PC-3 (cell line): ENCODE measurements at regions not wholly inside any gene's neighbourhood (a gene's known extent, or its start where the extent isn't known, plus 50 kb on each side); places are given as distances from the start of the nearest gene placed in this dataset.

ENCODE experiments used
- ATAC-seq: fragments of 200-7000 bp; cut with Tn5 transposase; 2 replicates; pipeline ENCODE4 v1.9.1; 2020; ENCODE audit warnings: mild to moderate bottlenecking, moderate library complexity
- BruUV-seq: library from RNA; stranded (reverse); fragments of 400-500 nt; replicated peaks from 2 replicates; lab custom pipeline; 2021; lab: Mats Ljungman, UMichigan
- CTCF ChIA-PET: fragments of 300-600 bp; sonication (Branson Sonifier 250); formaldehyde crosslinking; loops from one replicate; lab custom pipeline; 2022; ENCODE audit warnings: antibody characterized with exemption; lab: Charles Lee
- POLR2A ChIA-PET: fragments of 300-600 bp; sonication (Branson Sonifier 250); formaldehyde crosslinking; loops from one replicate; lab custom pipeline; 2022; ENCODE audit warnings: antibody characterized with exemption; ENCODE audit not compliant: unreplicated experiment; lab: Charles Lee
- DNase-seq: peaks from one replicate; pipeline ENCODE4 v3.0.0-alpha.2; 2015
- H2AFZ ChIP-seq: fragments of 300-600 bp; sonication (generic); 2 replicates; pipeline ENCODE4 v1.6.0; 2016; ENCODE audit warnings: antibody characterized with exemption, low read length
- H3F3A ChIP-seq: fragments of 300-600 bp; sonication (generic); one replicate; pipeline ENCODE4 v1.6.0; 2017; ENCODE audit warnings: antibody characterized with exemption, low read length, control low read depth, mild to moderate bottlenecking; ENCODE audit not compliant: unreplicated experiment
- H3K27ac ChIP-seq: fragments of 300-600 bp; sonication (generic); 2 replicates; pipeline ENCODE4 v1.5.1; 2016; ENCODE audit warnings: mild to moderate bottlenecking, low read length
- H3K27me3 ChIP-seq: fragments of 300-600 bp; sonication (generic); 2 replicates; pipeline ENCODE4 v1.6.1; 2016; ENCODE audit warnings: low read length, mixed read lengths
- H3K36me3 ChIP-seq: fragments of 300-600 bp; sonication (generic); 2 replicates; pipeline ENCODE4 v1.6.1; 2016; ENCODE audit warnings: low read depth, mixed run types, low read length, mixed read lengths
- H3K4me1 ChIP-seq: fragments of 300-600 bp; sonication (generic); 2 replicates; pipeline ENCODE4 v1.5.1; 2016; ENCODE audit warnings: low read length; ENCODE audit not compliant: insufficient read depth
- H3K4me2 ChIP-seq: fragments of 300-600 bp; sonication (generic); 2 replicates; pipeline ENCODE4 v1.6.0; 2016; ENCODE audit warnings: low read length
- H3K4me3 ChIP-seq: fragments of 300-600 bp; sonication (generic); 2 replicates; pipeline ENCODE4 v1.5.1; 2016; ENCODE audit warnings: mild to moderate bottlenecking, low read length, mixed read lengths
- H3K79me2 ChIP-seq: fragments of 300-600 bp; sonication (generic); 2 replicates; pipeline ENCODE4 v1.6.1; 2017; ENCODE audit warnings: low read length, mixed read lengths
- H3K9ac ChIP-seq: fragments of 300-600 bp; sonication (generic); 2 replicates; pipeline ENCODE4 v1.6.0; 2016; ENCODE audit warnings: mild to moderate bottlenecking, low read length
- H3K9me2 ChIP-seq: fragments of 300-600 bp; sonication (generic); replicated peaks from 2 replicates; pipeline ENCODE4 v1.6.1; 2016; ENCODE audit warnings: mixed run types, low read length, mixed read lengths
- H3K9me3 ChIP-seq: fragments of 300-600 bp; sonication (generic); 2 replicates; pipeline ENCODE4 v1.6.1; 2016; ENCODE audit warnings: low read length, mixed read lengths
- H4K20me1 ChIP-seq: fragments of 300-600 bp; sonication (generic); 2 replicates; pipeline ENCODE4 v1.6.1; 2016; ENCODE audit warnings: low read length, mixed read lengths
- EZH2 ChIP-seq: fragments of 300-600 bp; sonication (generic); IDR thresholded peaks from one replicate; pipeline ENCODE4 v1.6.1; 2017; ENCODE audit warnings: antibody characterized with exemption, mild to moderate bottlenecking, low read length; ENCODE audit not compliant: unreplicated experiment
- EZH2phosphoT487 ChIP-seq: fragments of 300-600 bp; sonication (generic); IDR thresholded peaks from 2 replicates; pipeline ENCODE4 v1.6.1; 2018; ENCODE audit warnings: mild to moderate bottlenecking, antibody characterized with exemption, low read length, borderline replicate concordance
- intact Hi-C: fragments of 100-400 bp; cut with micrococcal nuclease; formaldehyde crosslinking; loops from 2 replicates; pipeline ENCODE4 v1.9.0; 2023
- TF ChIP-seq, protein P1 (sequence below): fragments of 300-600 bp; sonication (generic); conservative IDR thresholded peaks from 2 replicates; pipeline ENCODE4 v1.5.1; 2017; ENCODE audit warnings: antibody characterized with exemption, low read depth, mild to moderate bottlenecking, low read length

GRCh38 chr5:27706832-27707231, 668.4 kb upstream of the CDH9 start:
- Histone ChIP-seq H4K20me1 (no peaks in the 10 kb centered on the region), H3K9ac (no peak overlapping the region), H3K9me3 (no peaks in the 10 kb centered on the region), H3K9me2 (no peaks in the 10 kb centered on the region), H3K4me3 (no peak overlapping the region), H3K36me3 (no peaks in the 10 kb centered on the region), H3F3A (no peaks in the 10 kb centered on the region), H3K4me2 (no peak overlapping the region), H2AFZ (no peak overlapping the region), H3K79me2 (no peaks in the 10 kb centered on the region), H3K4me1 (peaks cover 22% of the 10 kb centered on the region; the same call in 1 of the 2 replicates), H3K27ac (no peak overlapping the region), H3K27me3 (no peaks in the 10 kb centered on the region)
- ATAC-seq (peak; percentile 77), DNase-seq (peak; percentile 64)
- ChIA-PET CTCF (no interaction called here), POLR2A (no interaction called here)
- intact Hi-C loops, result no loop called here
- no TSS peak for BruUV-seq
- TF ChIP-seq EZH2, result no peak
- TF ChIP-seq EZH2phosphoT487, result no peak
- TF ChIP-seq, protein P1, sequence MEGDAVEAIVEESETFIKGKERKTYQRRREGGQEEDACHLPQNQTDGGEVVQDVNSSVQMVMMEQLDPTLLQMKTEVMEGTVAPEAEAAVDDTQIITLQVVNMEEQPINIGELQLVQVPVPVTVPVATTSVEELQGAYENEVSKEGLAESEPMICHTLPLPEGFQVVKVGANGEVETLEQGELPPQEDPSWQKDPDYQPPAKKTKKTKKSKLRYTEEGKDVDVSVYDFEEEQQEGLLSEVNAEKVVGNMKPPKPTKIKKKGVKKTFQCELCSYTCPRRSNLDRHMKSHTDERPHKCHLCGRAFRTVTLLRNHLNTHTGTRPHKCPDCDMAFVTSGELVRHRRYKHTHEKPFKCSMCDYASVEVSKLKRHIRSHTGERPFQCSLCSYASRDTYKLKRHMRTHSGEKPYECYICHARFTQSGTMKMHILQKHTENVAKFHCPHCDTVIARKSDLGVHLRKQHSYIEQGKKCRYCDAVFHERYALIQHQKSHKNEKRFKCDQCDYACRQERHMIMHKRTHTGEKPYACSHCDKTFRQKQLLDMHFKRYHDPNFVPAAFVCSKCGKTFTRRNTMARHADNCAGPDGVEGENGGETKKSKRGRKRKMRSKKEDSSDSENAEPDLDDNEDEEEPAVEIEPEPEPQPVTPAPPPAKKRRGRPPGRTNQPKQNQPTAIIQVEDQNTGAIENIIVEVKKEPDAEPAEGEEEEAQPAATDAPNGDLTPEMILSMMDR, result no peak

- H3K4me3 ChIP-seq, result no peak overlapping the region
- H3K9me2 ChIP-seq, result no peaks in the 10 kb centered on the region
- ChIA-PET POLR2A (interaction anchor here (0.6 kb wide), 1 partner anchor 111 kb away, joined by 5 read pairs; no protein-coding TSS in a partner anchor), CTCF (no interaction called here)
- H3K9ac ChIP-seq, result no peak overlapping the region
- no peak for ATAC-seq
- H2AFZ ChIP-seq, result no peak overlapping the region
- H3K4me2 ChIP-seq, result no peak overlapping the region
- H3K27me3 ChIP-seq, result no peaks in the 10 kb centered on the region
- no peak for DNase-seq
- no TSS peak for BruUV-seq
- H3K4me1 ChIP-seq, result peaks cover 22% of the 10 kb centered on the region; the same call in 1 of the 2 replicates
- TF ChIP-seq EZH2phosphoT487, result no peak
- TF ChIP-seq, protein P1, result no peak
- no peak for TF ChIP-seq EZH2
- no peak overlapping the region for H3K27ac ChIP-seq
- H3K36me3 ChIP-seq, result no peaks in the 10 kb centered on the region
- H3K9me3 ChIP-seq, result no peaks in the 10 kb centered on the region
- intact Hi-C loops, result no loop called here
- H3K79me2 ChIP-seq, result no peaks in the 10 kb centered on the region
- H3F3A ChIP-seq, result no peaks in the 10 kb centered on the region
- no peaks in the 10 kb centered on the region for H4K20me1 ChIP-seq
Observed at GRCh38 chr5:27705661-27706060, 667.3 kb upstream of the CDH9 start.

DNA sequence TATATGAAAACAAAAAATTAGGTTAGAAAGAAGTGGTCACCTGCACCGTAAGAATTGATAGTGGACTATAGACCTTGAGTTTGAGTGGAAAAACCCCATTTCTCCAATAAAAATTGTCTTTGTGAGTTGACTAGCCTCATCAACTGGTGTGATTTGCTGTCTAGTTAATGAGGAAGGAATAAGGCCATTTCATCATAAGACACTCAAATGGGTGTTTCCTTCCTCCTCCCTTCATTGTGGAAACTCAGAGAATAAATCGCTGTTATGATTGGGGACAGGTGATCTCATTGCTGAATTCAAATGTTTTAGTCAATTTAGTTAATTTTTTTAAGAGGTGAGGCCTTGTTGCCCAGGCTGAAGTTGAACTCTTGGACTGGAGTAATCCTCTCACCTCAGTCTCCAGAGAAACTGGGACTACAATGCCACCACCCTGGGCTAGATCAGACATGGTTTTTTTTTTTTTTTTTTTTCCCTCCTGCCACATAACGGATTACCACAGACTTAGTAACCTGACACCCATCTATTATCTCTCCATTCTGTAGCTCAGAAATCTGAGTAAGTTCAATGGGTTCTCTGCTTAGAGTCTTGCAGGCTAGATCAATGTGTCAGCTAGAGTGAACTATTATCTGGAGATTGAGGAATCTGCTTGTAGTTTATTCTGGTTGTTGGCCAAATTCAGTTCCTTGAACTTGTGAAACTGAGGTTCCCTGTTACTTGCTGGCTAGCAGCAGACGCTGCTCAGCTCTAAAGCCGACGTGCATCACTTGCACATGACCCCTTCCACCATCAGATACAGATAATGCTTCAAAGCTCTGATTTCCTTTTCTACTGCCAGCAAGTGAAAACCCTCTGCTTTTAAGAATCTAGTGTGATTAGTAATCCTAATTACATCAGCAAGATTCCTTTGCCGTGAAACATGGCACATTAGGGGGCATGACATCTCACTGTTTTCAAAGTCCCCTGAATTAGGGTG, 663.8 kb upstream of the CDH9 start:
- CTCF ChIA-PET, result no interaction called here

More for the DNA sequence above, 663.8 kb upstream of the CDH9 start:
- 0 out of 2 replicates have a peak, but pooled peaks cover 3% of the 10 kb centered on the region for H3K9me2 ChIP-seq
- no peaks in the 10 kb centered on the region for H3K9me3 ChIP-seq
- no peak overlapping the region for H3K9ac ChIP-seq
- no peaks in the 10 kb centered on the region for H3K79me2 ChIP-seq
- no peak overlapping the region for H2AFZ ChIP-seq
- intact Hi-C loops, result no loop called here
- no peaks in the 10 kb centered on the region for H4K20me1 ChIP-seq
- H3K27me3 ChIP-seq, result no peaks in the 10 kb centered on the region
- ATAC-seq (no peak), DNase-seq (no peak)
- no peaks in the 10 kb centered on the region for H3K36me3 ChIP-seq
- POLR2A ChIA-PET, result no interaction called here
- no peak overlapping the region for H3K27ac ChIP-seq
- peaks cover 9% of the 10 kb centered on the region; the same call in 1 of the 2 replicates for H3K4me1 ChIP-seq
- H3K4me2 ChIP-seq, result no peak overlapping the region
- TF ChIP-seq, protein P1, result no peak
- TF ChIP-seq EZH2, result no peak
- no peak for TF ChIP-seq EZH2phosphoT487
- BruUV-seq, result no TSS peak
- H3K4me3 ChIP-seq, result no peak overlapping the region
- H3F3A ChIP-seq, result no peaks in the 10 kb centered on the region
